ENCODE measurements at regions not wholly inside any gene's neighbourhood (a gene's known extent, or its start where the extent isn't known, plus 50 kb on each side); places are given as distances from the start of the nearest gene placed in this dataset.
"Not testable (repeated sequence)": the region's sequence is repeated elsewhere in the genome, so short reads cannot be mapped to it uniquely, and the experiment has no call there.

DNA sequence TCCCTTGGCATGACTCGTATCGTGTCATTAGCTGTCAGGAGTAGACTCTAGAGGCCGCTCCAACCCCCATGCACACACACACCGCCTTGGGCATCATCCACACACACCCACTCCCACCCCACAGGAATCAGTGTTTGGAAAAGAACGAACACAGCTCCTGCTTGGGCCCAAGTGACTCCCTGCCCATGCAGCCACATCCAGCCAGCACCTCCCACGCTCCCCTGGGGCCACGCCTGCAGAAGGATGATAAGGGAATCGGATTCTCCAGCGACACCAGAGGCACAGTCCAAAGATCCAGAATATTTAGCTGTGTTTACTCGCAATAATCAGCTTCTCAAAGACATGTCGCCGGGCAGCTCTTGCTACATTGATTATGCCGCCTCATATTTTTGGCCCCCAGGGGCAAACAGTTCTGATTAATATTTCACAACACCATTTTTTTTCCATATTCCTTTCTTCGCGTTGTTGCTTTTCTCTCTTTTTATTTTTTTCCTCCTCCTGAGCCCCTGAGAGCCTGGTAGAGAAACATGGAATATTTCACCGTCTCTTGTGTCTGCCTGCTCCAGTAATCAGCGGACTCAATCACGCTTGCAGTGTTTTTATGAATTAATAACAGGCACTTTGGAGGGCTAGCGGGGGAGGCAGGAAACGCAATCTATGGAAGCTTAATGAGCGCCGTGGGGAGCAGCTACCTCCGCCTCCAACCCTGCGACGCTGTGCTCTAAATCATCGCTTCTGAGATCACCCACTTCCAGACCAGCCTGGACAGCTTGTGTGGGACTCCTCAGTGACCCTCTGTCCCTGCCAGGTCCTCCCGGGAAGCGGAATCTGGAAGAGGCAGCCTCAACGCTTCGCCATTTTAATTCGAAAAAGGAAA is 221.4 kb downstream of the TLE3 start:
- DNase-seq = no peak

DNA sequence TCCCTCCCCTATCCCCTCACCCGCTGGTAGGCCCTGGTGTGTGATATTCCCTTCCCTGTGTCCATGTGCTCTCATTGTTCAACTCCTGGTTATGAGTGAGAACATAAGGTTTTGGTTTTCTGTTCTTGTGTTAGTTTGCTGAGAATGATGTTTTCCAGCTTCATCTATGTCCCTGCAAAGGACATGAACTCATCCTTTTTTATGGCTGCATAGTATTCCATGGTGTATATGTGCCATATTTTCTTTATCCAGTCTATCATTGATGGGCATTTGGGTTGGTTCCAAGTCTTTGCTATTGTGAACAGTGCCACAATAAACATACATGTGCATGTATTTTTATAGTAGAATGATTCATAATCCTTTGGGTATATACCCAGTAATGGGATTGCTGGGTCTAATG is 217.8 kb downstream of the TLE3 start:
- not testable (repeated sequence) for DNase-seq

- DNase-seq = no peak
Measured at GRCh38 chr15:69880571-69881301, 217.0 kb downstream of the TLE3 start.

- DNase-seq = no peak
Measured at GRCh38 chr15:69881302-69881670, 216.4 kb downstream of the TLE3 start.

DNA sequence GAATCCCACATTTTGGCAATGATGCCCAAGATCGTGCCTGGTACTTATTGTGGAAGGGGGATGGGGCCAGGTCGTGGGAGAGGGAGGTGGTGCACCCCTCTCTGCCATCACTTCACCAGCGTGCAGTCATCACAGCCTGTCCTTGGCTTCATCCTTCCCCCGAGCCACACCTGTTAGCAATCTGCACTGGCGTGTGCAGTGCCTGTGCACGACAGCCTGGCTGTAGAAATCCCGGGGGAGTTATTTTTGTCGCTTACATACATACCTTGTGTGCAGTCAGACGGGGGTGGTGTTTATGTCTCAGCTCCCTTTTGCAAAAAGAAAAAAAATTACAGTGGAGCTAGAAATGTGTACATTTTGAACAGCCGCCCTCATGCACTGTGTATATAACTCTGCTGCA is 216.0 kb downstream of the TLE3 start:
- no peak for DNase-seq

GRCh38 chr15:69883306-69883705 is 214.4 kb downstream of the TLE3 start:
- DNase-seq = no peak

DNA sequence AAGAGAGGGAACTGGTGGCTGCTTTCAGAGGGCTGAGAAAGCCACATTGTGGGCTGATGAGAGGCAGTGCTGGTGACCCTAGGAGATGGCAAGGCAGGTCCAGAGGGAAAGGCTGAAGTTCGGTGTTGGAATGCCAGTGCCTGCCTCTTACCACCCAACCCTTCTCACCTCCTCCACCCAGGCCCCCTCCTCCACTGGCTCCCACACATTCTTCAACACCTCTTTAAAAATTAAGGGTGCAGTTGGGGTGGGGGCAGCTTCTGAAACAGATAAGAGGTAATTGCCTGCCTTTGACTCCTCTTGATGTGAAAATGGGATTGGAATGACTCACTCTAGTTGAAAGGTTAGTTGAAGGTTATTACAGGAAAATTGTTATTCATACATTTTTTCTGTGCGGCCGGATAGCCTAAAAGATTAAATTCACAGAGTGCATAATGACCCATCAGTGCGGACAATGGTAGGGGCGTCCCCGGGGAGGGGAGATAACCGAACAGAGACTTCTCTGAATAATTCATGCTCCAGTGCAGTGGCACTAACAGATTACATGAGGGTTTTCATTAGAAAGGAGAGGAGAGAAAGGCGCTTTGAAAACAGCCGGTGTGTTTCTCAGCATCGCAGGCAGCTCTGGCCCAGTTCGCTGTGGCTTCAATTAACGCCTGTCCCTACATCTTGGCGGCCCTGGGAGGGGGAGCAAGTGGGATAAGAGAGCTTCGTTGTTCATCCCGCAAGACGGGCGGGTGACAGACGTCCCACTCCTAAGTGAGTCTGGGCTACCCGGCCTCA is 212.4 kb downstream of the TLE3 start:
- no peak for DNase-seq

- DNase-seq = no peak
Measured at GRCh38 chr15:69887009-69887408, 210.7 kb downstream of the TLE3 start.

DNA sequence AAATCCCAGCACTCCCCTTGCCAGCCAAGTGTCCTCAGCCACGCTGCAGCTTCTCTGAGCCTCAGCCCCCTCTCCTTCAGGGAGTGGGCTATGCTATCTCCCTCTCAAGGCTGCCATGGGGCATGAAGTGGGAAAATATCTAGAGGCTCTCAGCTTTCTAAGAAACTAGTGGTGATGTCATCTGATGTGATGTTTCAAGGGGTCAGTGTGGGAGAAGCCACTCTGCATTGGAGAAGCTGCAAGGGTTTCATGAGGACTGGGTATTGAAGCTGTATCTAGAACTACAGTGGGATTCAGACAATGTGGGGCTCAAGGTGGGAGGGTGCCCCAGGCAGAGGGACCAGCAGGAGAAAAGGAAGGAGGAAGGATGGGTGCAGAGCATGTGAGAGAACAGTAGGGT is 210.2 kb downstream of the TLE3 start:
- no peak for DNase-seq

- DNase-seq = no peak
Measured at GRCh38 chr15:69888406-69888805, 209.3 kb downstream of the TLE3 start.

- DNase-seq = no peak
Measured at GRCh38 chr15:69891070-69891536, 206.6 kb downstream of the TLE3 start.

DNA sequence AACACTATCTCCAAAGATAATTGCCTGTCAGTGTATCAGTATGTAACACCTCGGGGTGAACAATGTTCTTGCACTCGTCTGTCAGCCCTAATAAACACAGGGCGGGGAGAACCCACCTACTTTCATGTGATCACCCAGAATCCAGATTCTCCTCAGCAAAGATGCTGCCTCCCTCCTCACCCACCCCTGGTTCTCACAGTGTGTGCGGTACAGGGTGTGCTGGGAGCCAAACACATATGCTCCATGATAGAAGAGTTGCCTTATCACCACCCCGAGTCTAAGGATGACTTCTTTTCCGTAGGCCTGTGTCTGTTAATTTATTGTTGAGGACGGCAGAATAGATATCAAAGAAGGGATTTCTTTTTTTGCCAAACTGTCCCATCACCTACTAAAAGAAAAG is 206.1 kb downstream of the TLE3 start:
- DNase-seq = no peak

DNA sequence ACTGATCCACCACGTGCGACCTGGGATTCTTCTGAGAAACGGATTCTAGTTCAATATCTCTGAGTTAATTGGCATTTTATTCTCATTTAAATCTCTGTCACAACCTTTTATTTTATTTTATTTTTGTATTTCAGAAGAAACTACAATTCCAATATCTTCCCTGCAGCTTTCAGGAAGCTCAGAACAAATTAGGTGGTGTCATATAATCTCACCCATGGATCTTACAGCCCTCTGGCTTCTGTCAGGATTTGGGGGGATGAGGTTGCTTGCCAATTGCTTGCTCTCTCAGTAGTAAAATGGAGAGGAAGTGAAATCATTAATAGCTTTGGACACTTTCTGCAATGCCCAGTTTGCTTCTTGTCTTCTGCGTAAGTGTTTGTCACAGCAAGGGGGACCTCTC is 205.4 kb downstream of the TLE3 start:
- DNase-seq = no peak

- no peak for DNase-seq
Measured at GRCh38 chr15:69893086-69893485, 204.6 kb downstream of the TLE3 start.

- DNase-seq = no peak
Measured at GRCh38 chr15:69893863-69894262, 203.9 kb downstream of the TLE3 start.

DNA sequence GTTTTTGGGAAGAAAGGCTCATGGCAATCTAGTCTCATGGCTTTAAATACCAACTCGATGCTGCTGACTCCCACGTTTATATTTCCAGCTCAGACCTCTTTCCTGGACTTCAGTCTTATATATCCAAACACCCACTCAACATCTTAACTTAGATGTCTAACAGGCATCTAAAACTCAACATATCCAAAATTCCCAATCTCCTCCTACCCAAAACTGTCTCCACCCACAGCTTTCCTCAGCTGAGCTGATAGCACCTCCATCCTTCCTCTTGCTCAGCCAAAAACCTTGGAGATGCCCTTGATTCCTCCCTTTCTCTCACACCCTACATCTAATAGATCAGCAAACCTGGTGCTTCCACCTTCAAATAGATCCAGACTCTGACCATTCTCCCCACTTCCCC is 202.5 kb downstream of the TLE3 start:
- no peak for DNase-seq

DNA sequence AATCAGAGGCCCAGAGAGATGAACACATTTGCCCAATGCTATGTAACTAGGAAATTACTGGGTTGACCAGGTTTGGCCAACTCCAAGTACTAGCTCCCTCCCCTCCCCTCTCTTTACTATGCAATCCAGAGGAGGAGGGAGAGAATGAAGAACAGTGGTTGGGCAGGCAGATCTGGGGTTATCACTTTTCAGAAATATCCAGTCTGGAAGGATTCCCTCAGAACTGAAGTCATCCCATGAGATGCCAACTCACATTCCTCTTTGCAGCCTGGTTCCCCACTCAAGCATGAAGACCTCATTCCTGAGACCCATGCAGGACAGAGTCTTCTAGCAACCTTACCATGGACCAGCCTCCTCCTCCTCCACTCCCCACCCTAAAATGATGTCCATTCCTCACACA is 201.1 kb downstream of the TLE3 start:
- DNase-seq = no peak

DNA sequence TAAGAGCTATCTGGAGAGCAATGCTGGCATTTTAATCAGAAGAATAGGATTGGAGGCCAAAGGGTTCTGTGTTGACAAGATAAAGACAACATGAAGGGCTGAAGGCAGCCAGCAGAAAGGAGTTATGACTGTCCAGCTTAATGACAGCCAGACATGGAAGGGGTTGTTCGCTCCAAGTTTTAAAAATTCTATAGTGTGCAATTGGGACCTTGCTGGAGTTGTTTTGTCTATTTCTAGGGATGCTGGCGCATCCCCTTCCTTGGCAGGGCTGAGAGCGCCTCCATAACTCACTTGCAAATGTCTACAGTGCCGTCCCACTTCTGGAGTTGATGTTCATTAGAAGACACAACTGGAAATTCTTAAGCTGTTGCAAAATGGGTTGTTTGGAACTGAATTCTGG is 200.7 kb downstream of the TLE3 start:
- no peak for DNase-seq

DNA sequence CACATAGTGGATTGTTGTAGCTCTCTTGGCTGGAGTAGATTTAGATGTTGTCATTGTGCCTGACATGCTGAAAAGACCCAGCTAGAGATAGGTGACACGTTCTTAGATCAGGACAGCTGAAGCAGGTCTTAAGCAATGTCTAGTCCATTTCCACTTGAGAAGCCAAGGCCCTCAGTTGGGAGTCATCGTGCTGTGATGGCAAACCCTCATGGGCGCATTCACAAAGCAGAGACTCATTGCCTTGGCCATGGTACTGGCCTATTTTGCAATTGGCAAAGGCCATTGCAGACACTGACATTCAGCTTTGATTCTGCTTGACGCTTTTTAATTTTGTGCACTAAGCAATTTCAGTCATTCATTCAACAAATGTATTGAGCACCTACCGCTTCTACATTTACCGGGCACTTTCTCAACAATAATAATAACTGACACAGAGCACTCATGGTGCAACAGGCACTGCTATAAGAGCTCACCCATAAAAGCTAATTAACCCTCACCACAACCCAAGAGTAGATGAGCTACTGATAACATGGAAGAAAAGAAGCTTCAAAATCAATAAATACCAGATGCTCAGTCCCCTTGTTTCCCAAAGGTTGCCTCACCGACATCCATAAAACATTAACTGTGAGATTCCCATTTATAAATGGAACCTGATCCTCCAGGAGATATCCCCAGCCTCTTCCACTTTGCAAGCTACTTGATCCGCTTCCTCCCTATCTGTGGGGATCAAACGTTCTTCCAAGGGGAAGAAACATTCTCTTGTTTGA is 200.1 kb downstream of the TLE3 start:
- DNase-seq = no peak

DNA sequence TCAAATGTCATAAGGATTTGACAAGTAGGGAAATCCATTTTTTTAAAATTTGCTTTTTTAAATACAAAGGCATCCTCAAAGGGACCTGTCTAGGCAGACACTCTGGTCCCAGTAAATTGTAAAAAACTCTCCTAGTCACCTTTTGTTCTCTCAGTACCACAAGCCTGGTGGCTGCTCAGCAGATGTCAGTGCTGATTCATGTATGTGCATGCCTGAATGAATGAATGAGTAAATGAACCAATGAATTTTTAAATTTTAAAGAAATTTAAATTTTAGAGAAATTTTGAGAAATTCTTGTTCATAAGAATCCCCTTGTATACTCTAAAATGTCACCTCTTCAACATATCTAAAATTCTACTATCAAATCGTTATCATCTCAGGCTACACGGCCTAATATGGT is 199.5 kb downstream of the TLE3 start:
- DNase-seq = no peak

GRCh38 chr15:69902414-69903062 is 195.2 kb downstream of the TLE3 start:
- DNase-seq = no peak
